GM18951 (cell line): ENCODE measurements at regions not wholly inside any gene's neighbourhood (a gene's known extent, or its start where the extent isn't known, plus 50 kb on each side); places are given as distances from the start of the nearest gene placed in this dataset.

ENCODE experiments used
- POLR2A ChIP-seq: IDR thresholded peaks from 4 replicates; pipeline ENCODE4 v1.6.1; 2011; ENCODE audit warnings: mild to moderate bottlenecking; ENCODE audit not compliant: insufficient read length, insufficient read depth; ENCODE audit errors: extremely low read depth
- in situ Hi-C: fragments of 300-500 bp; cut with MboI; formaldehyde crosslinking; loops from one replicate; pipeline ENCODE4 v1.12.0; 2022; ENCODE audit warnings: low sequenced_read_pairs, mixed read lengths, inconsistent platforms; ENCODE audit not compliant: unreplicated experiment

- TF ChIP-seq POLR2A: no peak
- in situ Hi-C loops: no loop called here
Observed at GRCh38 chr3:124203292-124203691, 211.4 kb upstream of the ROPN1 start.

GRCh38 chr3:124206225-124207055 lies 214.5 kb upstream of the ROPN1 start:
- TF ChIP-seq POLR2A: no peak

GRCh38 chr3:124207077-124207476 lies 215.2 kb upstream of the ROPN1 start:
- in situ Hi-C loops: no loop called here
- no peak for TF ChIP-seq POLR2A

More at GRCh38 chr3:124206225-124207055, 214.5 kb upstream of the ROPN1 start:
- in situ Hi-C loops: no loop called here

- TF ChIP-seq POLR2A: no peak
- in situ Hi-C loops: no loop called here
Observed at GRCh38 chr3:124207873-124208485, 216.1 kb upstream of the ROPN1 start.

- TF ChIP-seq POLR2A: no peak
- in situ Hi-C loops: no loop called here
Observed at GRCh38 chr3:124209426-124209825, 217.5 kb upstream of the ROPN1 start.

GRCh38 chr3:124210899-124211298 lies 219.0 kb upstream of the ROPN1 start:
- in situ Hi-C loops: no loop called here

GRCh38 chr3:124213641-124214040 lies 221.7 kb upstream of the ROPN1 start:
- TF ChIP-seq POLR2A: no peak
- in situ Hi-C loops: no loop called here

More at GRCh38 chr3:124210899-124211298, 219.0 kb upstream of the ROPN1 start:
- no peak for TF ChIP-seq POLR2A

- no peak for TF ChIP-seq POLR2A
- in situ Hi-C loops: no loop called here
Observed at GRCh38 chr3:124217542-124217941, 225.6 kb upstream of the ROPN1 start.

GRCh38 chr3:124221422-124221821 lies 229.5 kb upstream of the ROPN1 start:
- in situ Hi-C loops: no loop called here
- no peak for TF ChIP-seq POLR2A

GRCh38 chr3:124223853-124224252 lies 231.9 kb upstream of the ROPN1 start:
- no peak for TF ChIP-seq POLR2A
- in situ Hi-C loops: no loop called here

GRCh38 chr3:124227150-124227630 lies 235.3 kb upstream of the ROPN1 start:
- no peak for TF ChIP-seq POLR2A
- in situ Hi-C loops: no loop called here

- TF ChIP-seq POLR2A: no peak
- in situ Hi-C loops: no loop called here
Observed at GRCh38 chr3:124229420-124229819, 237.5 kb upstream of the ROPN1 start.

GRCh38 chr3:124229836-124230235 lies 237.9 kb upstream of the ROPN1 start:
- in situ Hi-C loops: no loop called here
- TF ChIP-seq POLR2A: no peak

GRCh38 chr3:124230432-124230831 lies 238.5 kb upstream of the ROPN1 start:
- in situ Hi-C loops: no loop called here
- TF ChIP-seq POLR2A: no peak
